HepG2 (cell line): ENCODE measurements at regions not wholly inside any gene's neighbourhood (a gene's known extent, or its start where the extent isn't known, plus 50 kb on each side); places are given as distances from the start of the nearest gene placed in this dataset.

Source experiments
- AHDC1 ChIP-seq: sonication (generic); formaldehyde crosslinking; IDR thresholded peaks from 2 replicates; pipeline ENCODE4 v1.5.1; 2020; ENCODE audit warnings: mild to moderate bottlenecking, missing genetic modification reagents, borderline replicate concordance
- CEBPG ChIP-seq: IDR thresholded peaks from 2 replicates; pipeline ENCODE4 v1.6.1; 2016
- EZH2 ChIP-seq: conservative IDR thresholded peaks from 2 replicates; pipeline ENCODE4 v1.6.1; 2012; ENCODE audit warnings: mild to moderate bottlenecking, low read depth, low read length, moderate library complexity
- HDAC1 ChIP-seq: sonication (generic); formaldehyde crosslinking; IDR thresholded peaks from 2 replicates; pipeline ENCODE4 v1.5.1; 2020; ENCODE audit warnings: mild to moderate bottlenecking, missing genetic modification reagents
- MIXL1 ChIP-seq: IDR thresholded peaks from 2 replicates; pipeline ENCODE4 v1.6.1; 2016
- PPARG ChIP-seq: conservative IDR thresholded peaks from 2 replicates; pipeline ENCODE4 v1.6.1; 2016; ENCODE audit warnings: missing biosample characterization, missing genetic modification reagents
- PREB ChIP-seq: sonication (generic); formaldehyde crosslinking; IDR thresholded peaks from 2 replicates; pipeline ENCODE4 v1.4.0; 2020; ENCODE audit warnings: missing genetic modification reagents
- RERE ChIP-seq: IDR thresholded peaks from 2 replicates; pipeline ENCODE4 v1.6.1; 2016; ENCODE audit warnings: low read depth, missing genetic modification reagents, missing compliant biosample characterization
- RFX1 ChIP-seq: fragments of 450-650 bp; IDR thresholded peaks from 2 replicates; pipeline ENCODE4 v1.6.1; 2017
- TCF7 ChIP-seq: sonication (generic); IDR thresholded peaks from 2 replicates; pipeline ENCODE4 v1.6.1; 2016; ENCODE audit warnings: antibody characterized with exemption, low read depth
- ZBTB21 ChIP-seq: sonication (generic); formaldehyde crosslinking; IDR thresholded peaks from 2 replicates; pipeline ENCODE4 v1.4.0; 2020; ENCODE audit warnings: missing genetic modification reagents
- ZBTB43 ChIP-seq: sonication (generic); formaldehyde crosslinking; conservative IDR thresholded peaks from 2 replicates; pipeline ENCODE4 v1.4.0; 2020; ENCODE audit warnings: missing genetic modification reagents
- ZBTB7A ChIP-seq: sonication (generic); formaldehyde crosslinking; IDR thresholded peaks from 2 replicates; pipeline ENCODE4 v1.8.0; 2022; ENCODE audit warnings: mild to moderate bottlenecking, missing genetic modification reagents
- ZFX ChIP-seq: sonication (generic); formaldehyde crosslinking; IDR thresholded peaks from 2 replicates; pipeline ENCODE4 v1.4.0; 2020; ENCODE audit warnings: mild to moderate bottlenecking, low read depth, missing genetic modification reagents, moderate library complexity
- ZKSCAN8 ChIP-seq: IDR thresholded peaks from 2 replicates; pipeline ENCODE4 v1.6.1; 2016; ENCODE audit warnings: borderline replicate concordance, missing genetic modification reagents, missing compliant biosample characterization
- ZNF432 ChIP-seq: sonication (generic); formaldehyde crosslinking; IDR thresholded peaks from 2 replicates; pipeline ENCODE4 v1.5.0; 2020; ENCODE audit warnings: missing genetic modification reagents, mild to moderate bottlenecking, borderline replicate concordance
- ZNF558 ChIP-seq: sonication (generic); formaldehyde crosslinking; IDR thresholded peaks from 2 replicates; pipeline ENCODE4 v1.9.0; 2022; ENCODE audit warnings: mild to moderate bottlenecking, missing genetic modification reagents, borderline replicate concordance

- TF ChIP-seq PPARG (CRISPR knock-in tag) (peak; percentile 91), ZBTB43 (CRISPR knock-in tag) (peak; percentile 71; the same call in 1 of the 2 replicates), ZBTB21 (0 out of 2 replicates have a peak, but pooled peaks have one; percentile 43), HDAC1 (peak; percentile 70; the same call in 1 of the 2 replicates), MIXL1 (CRISPR knock-in tag) (peak; percentile 89; the same call in 1 of the 2 replicates), AHDC1 (CRISPR knock-in tag) (peak; percentile 86), ZNF558 (CRISPR knock-in tag) (no peak), PREB (CRISPR knock-in tag) (no peak), ZFX (CRISPR knock-in tag) (peak; percentile 46), ZKSCAN8 (CRISPR knock-in tag) (peak; percentile 15; the same call in 1 of the 2 replicates), ZBTB7A (CRISPR knock-in tag) (peak; percentile 58; the same call in 1 of the 2 replicates), CEBPG (CRISPR knock-in tag) (peak; percentile 85), RERE (CRISPR knock-in tag) (no peak), ZNF432 (CRISPR knock-in tag) (no peak), TCF7 (peak; percentile 28; the same call in 1 of the 2 replicates), EZH2 (no peak), RFX1 (no peak)
These were observed 159.8 kb downstream of the ZFP64 start (continued) for GRCh38 chr20:52031563-52032303.
